HG03064 (cell line): ENCODE measurements at regions not wholly inside any gene's neighbourhood (a gene's known extent, or its start where the extent isn't known, plus 50 kb on each side); places are given as distances from the start of the nearest gene placed in this dataset.
"Not testable (repeated sequence)": the region's sequence is repeated elsewhere in the genome, so short reads cannot be mapped to it uniquely, and the experiment has no call there.

Experiments
- ATAC-seq: cut with Tn5 transposase; IDR thresholded peaks from one replicate; pipeline ENCODE4 v1.9.1; 2021; ENCODE audit warnings: low read depth; ENCODE audit not compliant: unreplicated experiment

DNA sequence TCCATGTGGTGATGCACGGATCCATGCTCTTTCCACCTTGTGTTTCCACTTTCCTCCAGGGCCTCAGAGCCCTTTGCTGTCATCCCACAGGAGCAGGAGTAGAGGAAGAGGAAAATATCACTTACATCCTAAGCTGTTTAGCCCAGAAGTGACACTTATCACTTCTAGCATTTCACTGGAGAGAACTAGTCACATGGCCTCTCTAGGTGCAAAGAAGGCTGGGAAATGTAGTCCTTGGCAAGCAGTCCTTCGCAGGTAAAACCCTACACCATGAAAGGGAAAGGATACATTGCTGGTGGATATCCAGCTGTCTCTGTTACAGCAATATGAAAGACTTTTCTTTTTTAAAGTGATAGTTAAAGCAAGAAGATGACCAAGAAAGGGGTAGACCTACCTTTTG, 185.9 kb downstream of the RGS9 start:
- no peak for ATAC-seq

DNA sequence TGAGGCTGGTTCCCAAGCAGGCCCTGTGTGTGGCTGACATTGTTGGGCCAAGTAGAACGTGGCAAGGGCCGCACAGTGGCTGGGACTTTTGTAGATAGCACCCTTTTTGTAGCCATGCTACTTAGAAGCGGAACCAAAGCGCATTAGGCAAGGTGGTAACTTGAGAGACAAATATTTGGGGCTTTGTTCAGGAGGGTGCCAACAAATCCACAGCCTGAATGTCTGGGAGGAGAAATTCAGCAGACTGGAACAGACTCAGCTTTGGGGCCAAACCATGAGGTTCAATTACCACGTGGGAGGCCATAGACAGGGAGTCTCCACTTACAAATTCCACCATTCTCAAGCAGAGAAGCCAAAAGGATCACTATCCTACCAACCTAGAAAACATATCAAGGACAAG, 183.7 kb downstream of the RGS9 start:
- no peak for ATAC-seq

DNA sequence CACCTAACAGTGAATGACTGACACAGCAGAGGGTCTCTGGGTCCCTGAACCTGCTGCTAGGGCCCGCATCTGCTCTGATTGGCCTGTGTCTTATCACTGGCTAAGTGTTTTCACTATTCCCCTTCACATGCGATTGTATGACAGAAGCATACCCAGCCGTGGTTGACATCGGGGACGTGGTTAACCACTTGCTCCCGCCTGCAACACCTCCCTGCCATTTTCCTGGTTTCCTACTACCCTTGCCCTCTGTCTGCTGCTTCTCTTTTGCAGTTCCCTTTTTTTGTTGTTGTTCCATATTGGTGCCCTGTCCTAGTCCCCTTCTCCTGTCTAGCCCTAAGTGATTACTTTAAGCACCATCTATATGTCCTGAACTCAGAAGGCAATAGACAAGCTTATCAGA, 177.0 kb downstream of the RGS9 start:
- ATAC-seq, result no peak

DNA sequence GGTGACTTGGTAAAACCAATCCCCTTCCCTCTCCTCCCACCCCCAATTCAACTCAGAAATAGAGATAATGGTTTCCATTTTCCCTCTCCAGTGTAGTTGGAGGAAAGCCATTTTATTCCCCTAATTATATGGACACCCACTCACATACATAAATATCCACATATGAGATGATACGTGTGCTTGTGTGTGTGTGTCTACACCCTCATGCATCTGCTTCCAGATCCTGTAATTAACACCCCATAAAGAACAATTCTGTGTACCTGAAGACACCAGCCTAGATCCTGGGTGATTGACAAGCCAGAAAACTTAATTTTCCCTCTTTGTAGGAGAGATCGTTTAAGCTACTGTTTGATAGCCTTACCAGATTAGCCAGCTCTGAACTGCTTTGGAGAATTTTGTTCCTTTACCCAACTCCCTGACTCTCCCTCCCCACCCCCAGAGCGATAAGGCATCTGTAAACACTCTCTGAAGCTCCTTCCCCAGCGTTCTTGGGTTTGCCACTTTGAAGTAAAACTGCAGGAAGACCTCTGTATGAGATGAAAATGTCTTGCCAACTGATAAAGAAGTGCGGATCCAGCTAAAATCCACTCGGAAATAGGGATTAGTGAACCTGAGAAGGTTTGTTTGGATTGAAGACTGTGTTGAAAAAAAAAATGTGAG, 175.7 kb downstream of the RGS9 start:
- ATAC-seq, result no peak

DNA sequence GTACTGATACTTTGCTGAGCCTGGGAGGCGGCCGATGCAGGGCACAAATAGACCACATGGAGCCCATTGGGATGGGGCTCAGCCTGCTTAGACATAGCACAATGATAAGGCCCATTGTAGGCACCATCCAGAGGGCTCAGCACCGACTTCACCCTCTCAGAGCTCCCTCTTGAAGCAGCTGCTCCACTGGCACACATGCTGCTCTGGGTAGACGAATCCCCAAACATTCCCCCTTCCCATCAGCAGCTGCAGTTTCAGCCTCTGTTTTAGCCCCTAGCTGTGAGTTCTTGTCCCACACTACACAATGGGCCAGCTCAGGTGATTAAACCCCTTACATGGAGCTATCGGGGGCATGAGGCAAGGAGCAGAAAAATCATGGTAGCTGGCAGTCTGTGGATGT, 174.1 kb downstream of the RGS9 start:
- ATAC-seq, result no peak

DNA sequence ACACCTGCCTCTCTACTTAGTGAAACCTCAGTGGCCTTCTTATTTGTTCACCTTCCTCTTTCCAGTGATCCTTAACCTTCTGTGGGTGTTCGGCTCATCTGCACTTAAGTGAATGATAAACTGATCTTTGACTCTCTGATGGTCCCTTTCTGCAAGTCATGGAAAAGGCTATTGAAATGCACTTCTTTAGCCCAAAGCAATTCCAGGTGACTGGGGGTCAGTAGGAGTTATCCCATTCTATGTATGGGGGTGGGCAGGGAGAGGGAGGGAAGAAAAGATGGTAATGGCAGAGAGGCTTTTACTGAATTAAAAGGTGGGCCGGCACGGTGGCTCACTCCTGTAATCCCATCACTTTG, 170.8 kb downstream of the RGS9 start:
- no peak for ATAC-seq

DNA sequence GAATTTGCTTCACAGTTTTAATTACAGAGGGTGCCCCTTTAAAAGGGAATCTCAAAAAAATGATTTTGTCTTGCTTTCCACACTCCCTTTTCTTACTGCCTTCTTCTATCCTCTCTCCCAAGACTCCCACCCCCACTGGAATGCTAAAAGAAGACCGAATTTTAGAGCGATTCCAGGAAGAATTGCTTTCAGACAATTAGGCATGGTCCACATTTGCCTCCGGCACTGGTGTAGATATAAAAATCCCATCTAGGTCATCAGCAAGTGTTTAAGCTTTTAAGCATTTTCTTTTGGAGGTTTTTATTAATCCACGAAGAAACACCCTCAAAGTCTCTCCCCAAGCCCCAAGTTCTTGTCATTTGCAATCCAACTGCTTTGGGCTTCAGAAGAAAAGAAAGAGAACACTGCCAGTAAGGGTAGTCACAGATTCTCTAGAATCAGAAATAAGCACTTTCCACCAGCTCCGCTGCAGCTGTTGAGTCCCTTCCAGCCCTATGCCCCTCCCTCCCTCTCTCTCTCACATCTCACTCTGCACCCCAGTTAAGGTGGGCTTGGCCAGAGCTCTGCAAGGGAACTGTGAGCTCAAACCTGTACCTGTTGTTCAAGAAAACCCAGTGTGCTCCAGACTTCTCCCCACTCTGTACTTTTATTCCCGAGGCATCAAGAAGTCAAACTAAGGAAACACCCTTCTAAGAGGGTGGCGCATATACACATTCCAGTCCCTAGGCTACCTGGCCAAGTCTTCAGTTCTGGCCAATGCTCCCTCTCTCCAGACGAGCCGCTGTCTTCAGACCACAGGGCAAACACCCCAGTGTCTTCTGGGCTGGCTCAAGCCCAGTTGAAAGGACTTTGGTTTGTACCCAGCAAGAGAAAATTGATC, 170.2 kb downstream of the RGS9 start:
- ATAC-seq, result no peak

DNA sequence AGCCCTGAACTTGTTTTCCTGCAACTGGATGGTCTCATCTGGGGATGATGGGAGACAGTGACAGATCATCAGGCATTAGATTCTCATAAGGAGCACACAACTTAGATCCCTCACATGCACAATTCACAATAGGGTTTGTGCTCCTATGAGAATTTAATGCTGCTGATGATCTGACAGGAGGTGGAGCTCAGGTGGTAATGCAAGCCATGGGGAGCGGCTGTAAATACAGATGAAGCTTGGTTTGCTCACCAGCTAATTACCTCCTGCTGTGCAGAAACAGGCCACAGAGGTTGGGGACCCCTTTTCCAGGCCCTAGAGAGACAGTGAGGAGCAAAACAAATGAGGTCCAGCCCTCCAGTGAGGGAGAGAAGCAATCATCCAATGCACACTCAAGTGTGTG, 168.6 kb downstream of the RGS9 start:
- no peak for ATAC-seq

DNA sequence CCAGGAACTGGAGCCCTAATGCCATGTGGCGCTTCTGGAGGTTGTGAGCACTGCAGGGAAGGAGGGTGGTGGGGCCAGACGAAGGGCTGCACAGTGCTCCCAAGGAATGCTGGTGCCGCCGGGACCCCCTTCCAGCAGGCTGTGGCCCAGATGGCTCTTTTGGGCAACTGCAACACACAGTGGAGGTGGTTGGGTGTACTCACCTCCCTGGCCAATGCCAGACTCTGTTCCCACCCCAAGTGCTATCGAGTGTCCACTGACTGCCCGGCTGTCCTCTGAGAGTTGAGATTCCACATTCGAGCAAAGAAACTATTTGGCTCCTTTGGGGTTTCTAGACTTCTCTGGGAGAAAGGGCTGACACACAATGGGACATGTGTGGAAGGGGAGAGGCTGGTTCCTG, 167.9 kb downstream of the RGS9 start:
- ATAC-seq, result no peak

DNA sequence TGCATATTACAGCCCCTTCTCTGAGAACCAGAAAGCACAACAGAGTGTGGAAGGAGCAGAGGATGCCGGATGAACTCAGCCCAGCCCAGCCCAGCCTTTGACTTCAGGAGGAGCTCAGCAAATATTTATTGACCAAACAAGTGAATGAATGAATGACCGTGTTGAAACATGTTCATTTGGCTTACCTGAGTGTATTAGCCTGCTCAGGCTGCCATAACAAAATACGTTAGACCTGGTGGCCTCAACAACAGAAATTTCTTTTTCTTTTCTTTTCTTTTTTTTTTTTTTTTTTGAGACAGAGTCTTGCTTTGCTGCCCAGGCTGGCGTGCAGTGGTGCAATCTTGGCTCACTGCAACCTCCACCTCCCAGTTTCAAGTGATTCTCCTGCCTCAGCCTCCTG, 164.7 kb downstream of the RGS9 start:
- not testable (repeated sequence) for ATAC-seq

DNA sequence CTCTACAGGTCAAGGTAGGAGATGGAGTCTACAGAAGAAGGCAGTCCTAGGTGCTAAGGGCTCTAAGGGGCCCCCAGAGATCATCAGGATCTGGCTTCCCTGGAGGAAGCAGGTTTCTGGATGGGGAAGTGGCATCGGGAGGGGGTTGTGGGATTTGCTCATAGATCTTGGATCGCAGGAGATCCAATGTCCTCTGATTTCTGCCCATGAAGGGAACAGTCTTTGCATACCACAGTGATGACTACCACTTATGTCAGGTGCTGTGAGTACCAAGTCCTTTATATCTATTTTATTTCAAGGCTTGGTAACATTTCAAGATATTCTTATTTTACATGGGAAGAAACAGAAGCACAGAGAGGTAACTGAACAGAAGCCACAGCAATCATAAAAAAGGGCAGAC, 164.0 kb downstream of the RGS9 start:
- no peak for ATAC-seq

DNA sequence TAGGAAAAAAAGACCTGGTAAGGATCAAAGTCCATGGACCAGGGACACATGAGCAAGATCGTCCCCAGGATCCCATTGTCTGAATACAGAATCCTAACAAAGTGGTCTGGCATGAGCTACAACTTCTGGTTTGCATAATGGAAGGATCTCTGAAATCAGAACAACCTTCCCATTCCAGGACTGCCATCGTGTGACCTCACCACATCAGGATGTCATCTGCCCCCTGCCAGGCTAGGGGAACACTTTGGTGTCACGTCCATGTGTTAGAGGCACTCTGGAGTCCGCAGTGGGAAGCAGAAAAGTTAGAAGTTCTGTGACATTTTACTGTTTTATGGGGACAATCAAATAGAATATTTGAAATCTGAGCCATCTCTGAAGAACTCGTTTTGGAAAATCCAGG, 160.7 kb downstream of the RGS9 start:
- no peak for ATAC-seq

DNA sequence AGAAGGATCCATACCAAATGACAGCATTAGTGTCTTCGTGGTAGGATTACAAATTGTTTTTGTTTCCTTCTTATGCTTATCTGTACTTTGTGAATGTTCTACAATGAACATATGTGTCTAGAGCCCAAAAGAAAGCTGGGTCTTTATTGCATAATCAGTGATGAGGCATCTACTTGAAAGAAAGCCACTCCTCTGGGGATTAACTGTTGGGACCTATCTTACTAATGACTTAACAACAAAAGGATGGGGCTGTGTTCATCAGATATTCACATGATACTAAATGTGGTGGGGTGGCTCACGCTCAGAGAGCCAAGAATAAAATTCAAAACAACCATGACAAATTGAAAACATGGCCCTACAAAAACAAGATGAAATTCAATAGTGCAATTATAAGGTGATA, 160.2 kb downstream of the RGS9 start:
- no peak for ATAC-seq

DNA sequence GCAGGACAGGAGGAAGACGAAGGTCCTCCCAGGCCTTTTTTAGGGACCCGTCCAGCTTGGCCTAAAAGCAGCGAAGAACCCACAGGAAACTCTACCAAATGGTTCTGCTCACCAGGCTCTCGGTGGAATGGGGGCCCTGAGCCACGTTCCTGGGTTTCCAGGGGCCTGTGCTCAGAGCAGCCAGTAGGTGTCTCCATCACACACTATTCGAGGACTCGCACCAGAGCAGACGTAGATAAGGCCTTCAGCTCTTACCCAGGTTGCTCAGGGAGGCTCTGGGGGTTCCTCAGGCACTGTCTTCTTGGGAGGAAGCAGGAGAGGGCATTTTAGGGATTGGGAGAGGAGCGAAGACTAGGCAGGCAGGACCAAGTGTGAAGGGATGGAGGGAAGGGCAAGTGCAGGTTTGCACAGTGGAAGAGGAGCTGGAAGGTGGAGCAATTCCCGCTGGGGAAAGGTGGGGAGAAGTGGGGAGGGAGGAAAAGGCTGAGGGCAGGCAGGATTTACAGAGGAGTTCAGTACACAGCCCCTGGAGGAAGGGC, 157.1 kb downstream of the RGS9 start:
- ATAC-seq, result peak; percentile 61

DNA sequence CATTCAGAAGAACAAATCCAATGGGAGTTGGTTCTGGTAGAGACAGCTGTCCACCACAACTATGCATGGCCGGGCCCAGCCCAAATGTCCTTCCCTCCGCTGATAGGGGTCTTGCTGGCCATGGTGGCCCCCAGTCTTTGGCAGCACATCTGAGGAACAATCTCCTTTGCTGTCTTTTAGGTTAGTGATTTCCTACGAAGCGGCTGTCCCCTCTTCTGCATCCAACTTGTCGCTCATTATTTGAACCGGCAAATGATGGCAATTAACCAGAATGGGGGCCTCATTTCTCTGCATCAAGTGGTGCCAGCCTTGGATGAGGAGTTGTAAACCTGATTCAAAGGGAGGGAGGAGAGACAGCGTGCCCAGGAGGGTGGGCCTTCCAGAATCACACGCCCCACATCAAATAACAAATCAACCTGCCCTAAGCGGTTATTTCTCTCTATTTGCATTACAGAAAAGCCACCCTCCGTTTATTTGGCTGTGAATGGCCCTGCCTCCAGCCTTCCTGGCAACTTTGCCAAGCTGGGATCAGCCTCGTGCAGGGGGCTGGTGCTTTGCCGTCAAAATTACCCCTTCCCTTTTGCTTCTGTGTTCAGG, 156.5 kb downstream of the RGS9 start:
- no peak for ATAC-seq

DNA sequence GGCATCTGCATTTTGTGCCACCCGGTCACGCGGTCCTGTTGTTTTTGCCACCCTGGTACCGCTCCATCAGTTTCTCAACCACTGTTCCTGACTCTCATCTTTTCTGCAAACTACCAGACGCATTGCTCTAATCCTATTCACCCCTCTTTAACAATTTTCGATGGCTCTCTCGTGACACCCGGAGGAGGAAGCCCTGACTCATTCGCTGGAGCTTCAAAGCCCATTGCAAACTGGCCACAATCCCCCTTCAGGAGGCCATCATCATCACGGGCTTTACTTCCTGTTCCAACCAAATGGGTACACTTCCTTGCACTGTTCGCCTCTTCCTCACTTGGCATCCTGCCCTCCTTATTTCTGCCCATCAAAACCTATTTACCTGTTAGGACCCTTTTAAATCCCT, 155.3 kb downstream of the RGS9 start:
- ATAC-seq, result no peak

DNA sequence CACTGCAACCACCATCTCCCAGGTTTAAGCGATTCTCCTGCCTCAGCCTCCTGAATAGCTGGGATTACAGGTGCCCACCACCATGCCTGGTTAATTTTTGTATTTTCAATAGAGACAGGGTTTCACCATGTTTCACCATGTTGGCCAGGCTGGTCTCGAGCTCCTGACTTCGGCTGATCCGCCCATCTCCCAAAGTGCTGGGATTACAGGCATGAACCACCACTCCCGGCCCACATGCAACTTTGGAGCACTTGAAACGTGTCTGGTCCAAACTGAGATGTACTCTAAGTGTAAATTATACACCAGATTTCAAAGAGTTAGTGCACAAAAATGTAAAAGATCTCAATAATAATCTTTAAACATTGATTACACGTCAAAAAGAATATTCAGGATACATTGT, 154.1 kb downstream of the RGS9 start:
- ATAC-seq, result not testable (repeated sequence)

DNA sequence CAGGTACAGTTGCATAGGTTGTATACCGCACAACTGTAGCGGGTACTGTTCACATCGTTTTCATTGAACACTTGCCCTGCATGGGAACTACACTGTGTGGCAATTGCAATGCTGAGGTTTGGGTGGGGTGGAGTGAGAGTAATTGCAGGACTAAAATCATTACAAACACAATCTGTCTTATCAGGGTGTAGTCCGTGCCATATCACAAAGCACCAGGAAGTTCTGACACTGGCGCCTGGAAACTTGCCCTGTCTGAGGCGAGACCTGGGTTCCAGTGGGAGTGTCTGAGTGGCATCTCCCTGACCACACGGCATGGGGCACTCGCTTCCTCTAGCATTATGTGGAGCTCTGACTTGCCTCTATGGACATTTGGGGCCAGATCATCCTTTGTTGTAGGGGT, 153.4 kb downstream of the RGS9 start:
- no peak for ATAC-seq

DNA sequence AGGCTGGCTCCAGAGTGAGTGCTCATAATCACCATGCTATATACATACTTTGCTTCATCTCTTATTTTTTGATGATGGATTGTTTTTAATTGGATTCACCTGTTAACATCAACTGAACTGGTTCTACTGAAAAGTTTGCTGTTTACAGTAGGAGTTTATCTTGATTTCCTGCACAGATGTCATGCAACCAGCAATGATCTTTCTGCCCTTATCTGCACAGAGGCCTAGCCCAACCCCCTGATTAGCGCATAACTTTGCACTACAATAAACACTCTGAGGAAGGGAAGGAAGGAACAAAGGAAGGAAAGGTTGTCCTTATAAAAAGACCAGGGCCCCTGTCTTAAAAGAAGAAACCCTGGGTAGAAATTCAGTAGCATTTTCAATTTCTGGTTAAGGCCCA, 152.9 kb downstream of the RGS9 start:
- ATAC-seq, result no peak

DNA sequence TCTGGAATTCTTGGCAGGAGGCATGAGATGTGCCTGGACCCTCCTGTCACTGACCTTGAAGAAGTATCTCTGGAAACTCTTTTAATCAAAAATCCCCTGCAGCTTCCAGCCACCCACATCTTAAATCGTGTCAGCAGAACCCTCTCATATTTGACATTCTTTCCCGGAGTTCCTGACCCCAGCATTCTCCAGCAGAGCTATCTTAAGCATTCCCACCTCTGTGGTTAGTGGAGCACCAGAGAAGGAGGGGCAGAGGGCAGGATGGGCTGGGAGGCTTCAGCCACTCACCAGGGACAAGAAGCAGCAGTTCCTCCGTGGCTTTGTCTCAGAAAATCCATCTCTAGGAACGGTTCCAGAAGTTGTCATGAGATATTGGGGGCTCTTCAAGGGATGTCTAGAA, 149.9 kb downstream of the RGS9 start:
- ATAC-seq, result no peak

DNA sequence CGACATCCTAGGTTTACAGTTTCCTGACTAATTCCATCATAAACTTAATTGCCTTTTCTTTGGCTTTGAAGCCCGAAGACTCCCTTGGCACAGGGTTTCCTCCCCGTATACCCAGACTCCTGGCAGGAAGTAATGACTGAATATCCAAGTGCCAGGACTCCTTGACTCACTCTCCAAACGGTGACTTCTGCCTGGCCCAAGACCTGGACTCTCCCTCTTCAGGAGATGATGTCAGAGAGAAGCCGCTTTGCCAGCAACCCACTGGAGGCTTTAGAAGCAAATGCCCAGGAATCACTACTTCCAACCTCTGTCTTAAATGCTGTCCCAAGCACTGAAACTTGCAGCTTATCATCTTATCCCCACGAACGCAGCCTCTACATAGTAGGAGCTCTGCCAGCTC, 146.5 kb downstream of the RGS9 start:
- ATAC-seq, result no peak

DNA sequence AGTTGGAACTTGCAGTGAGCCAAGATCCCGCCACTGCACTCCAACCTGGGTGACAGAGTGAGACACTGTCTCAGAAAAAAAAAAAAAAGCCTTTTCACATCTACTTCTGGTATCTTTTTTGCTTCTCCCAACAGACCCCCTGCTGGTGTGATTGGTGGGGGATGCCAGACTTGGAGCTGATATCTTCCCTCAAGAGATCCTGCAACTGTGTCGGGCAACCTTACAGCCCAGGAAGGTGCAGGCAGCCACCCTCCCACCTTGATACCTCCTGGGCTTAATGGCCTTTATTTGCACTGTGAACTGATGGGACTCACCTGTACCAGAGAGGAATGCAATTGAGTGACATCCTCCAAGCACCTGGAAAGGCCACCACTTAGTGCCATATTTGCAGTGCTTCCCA, 142.3 kb downstream of the RGS9 start:
- no peak for ATAC-seq
